ENCODE measurements at regions not wholly inside any gene's neighbourhood (a gene's known extent, or its start where the extent isn't known, plus 50 kb on each side); places are given as distances from the start of the nearest gene placed in this dataset.

DNA sequence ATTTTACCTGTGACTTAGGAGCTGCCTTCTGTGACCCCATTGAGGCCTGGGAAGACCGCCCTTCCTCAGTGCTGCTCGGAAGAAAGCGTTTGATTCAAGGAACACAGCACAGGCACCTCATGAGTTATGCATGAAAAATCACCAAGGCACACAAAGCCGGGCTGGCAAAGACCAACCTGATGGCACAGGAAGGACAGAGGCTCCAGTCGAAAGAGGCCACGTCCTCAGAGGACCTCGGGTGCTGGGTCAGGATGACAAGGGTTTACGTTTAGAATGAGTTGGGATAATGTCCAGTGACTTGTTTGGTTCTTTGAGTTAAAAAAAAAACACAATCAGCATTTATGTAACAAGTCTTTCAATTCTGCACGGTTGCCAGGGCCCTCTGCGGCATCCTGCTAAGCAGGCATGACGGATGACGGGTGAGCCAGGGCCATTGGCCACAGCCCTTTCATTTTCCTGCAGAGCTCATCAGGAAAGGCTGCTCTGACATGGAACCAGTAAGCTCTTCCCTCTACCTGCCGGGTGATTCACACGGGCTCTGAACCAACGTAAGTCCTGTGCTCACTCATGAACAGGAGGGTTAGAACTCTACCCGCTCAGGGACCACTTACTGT is 112.8 kb downstream of the DACT2 start:
- CTCF ChIA-PET = no interaction called here
- TF ChIP-seq, protein P1, sequence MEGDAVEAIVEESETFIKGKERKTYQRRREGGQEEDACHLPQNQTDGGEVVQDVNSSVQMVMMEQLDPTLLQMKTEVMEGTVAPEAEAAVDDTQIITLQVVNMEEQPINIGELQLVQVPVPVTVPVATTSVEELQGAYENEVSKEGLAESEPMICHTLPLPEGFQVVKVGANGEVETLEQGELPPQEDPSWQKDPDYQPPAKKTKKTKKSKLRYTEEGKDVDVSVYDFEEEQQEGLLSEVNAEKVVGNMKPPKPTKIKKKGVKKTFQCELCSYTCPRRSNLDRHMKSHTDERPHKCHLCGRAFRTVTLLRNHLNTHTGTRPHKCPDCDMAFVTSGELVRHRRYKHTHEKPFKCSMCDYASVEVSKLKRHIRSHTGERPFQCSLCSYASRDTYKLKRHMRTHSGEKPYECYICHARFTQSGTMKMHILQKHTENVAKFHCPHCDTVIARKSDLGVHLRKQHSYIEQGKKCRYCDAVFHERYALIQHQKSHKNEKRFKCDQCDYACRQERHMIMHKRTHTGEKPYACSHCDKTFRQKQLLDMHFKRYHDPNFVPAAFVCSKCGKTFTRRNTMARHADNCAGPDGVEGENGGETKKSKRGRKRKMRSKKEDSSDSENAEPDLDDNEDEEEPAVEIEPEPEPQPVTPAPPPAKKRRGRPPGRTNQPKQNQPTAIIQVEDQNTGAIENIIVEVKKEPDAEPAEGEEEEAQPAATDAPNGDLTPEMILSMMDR (IDR thresholded peaks at IDR 0.05; ENCODE audit: low read depth, low read length) = no peak
- POLR2A ChIA-PET = no interaction called here
- Histone ChIP-seq H3K9me3 (ENCODE audit: control insufficient read depth, insufficient read depth, low read length) (peaks cover 61% of the 10 kb centered on the region), H3K27ac (ENCODE audit: low read depth, low read length) (no peak overlapping the region), H3K4me3 (ENCODE audit: low read depth, low read length) (no peak overlapping the region), H3K27me3 (ENCODE audit: control insufficient read depth, insufficient read depth, low read length) (no peaks in the 10 kb centered on the region)
- DNase-seq (ENCODE audit: low read depth, low spot score) = no peak

DNA sequence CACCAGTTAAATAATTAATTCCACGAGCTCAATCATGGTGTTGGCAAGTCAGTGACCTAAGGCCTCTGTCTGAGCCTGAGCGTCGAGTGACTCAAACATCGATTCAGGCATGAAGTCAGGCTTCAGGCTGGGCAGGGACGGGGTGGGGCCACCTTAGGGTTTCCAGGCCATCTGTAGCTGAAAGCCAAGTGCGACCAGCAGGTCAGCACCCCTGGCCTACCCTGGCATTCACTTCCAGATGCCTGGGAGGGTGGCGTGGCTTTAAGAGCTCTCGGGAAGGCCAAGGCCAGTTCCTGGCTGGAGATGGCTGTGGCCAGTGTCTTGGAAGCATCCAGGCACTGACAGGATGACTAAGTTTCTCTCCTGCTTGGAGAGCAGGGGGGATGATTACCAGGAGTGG is 113.4 kb downstream of the DACT2 start:
- ChIA-PET CTCF (no interaction called here), POLR2A (no interaction called here)
- Histone ChIP-seq H3K9me3 (ENCODE audit: control insufficient read depth, insufficient read depth, low read length) (peaks cover 62% of the 10 kb centered on the region), H3K27ac (ENCODE audit: low read depth, low read length) (no peak overlapping the region), H3K27me3 (ENCODE audit: control insufficient read depth, insufficient read depth, low read length) (no peaks in the 10 kb centered on the region), H3K4me3 (ENCODE audit: low read depth, low read length) (no peak overlapping the region)
- no peak for DNase-seq (ENCODE audit: low read depth, low spot score)
- TF ChIP-seq, protein P1 (IDR thresholded peaks at IDR 0.05; ENCODE audit: low read depth, low read length) = no peak

DNA sequence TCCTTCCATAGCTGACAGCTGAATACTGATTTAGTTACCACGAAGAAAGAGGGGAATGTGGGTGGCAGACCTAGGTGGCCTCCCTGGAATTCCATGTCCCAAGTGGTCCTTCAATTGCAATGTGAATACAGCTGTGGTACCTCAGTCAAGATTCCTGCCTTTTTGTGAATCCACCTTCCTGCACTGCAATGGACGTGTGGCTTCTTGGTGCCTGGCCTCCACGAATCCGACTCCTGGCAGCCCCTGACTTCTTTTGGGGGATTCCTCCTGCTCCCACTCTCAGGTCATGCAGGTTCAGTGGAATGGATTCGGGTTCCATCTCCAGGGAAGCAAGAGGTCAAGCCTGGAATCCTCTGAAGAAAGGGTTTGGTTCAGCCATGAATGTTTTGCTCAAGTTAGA is 117.8 kb downstream of the DACT2 start:
- TF ChIP-seq, protein P1 (IDR thresholded peaks at IDR 0.05; ENCODE audit: low read depth, low read length) = no peak

DNA sequence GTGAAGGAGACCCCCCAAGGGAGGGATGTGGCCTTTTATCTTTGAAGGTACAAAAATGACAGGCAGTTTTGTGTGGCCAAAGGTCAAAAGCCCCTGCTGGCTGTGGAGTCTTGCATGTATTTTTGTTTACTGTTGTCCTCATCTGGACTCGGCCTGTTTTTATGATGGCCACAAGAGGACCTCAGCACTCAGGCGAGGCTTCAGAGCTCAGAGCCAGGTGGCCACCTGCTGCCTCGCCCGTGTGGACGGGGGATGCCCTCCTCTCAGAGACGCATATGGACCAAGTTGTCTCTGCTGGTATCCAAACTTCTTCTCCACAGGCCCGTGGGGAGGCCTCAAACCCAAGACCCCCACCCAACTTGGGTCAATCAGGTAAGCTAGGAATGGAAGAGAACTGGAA is 118.2 kb downstream of the DACT2 start:
- DNase-seq (ENCODE audit: low read depth, low spot score) = no peak
- Histone ChIP-seq H3K9me3 (ENCODE audit: control insufficient read depth, insufficient read depth, low read length) (peaks cover 56% of the 10 kb centered on the region), H3K27ac (ENCODE audit: low read depth, low read length) (no peak overlapping the region), H3K4me3 (ENCODE audit: low read depth, low read length) (no peak overlapping the region), H3K27me3 (ENCODE audit: control insufficient read depth, insufficient read depth, low read length) (no peaks in the 10 kb centered on the region)
- TF ChIP-seq, protein P1 (IDR thresholded peaks at IDR 0.05; ENCODE audit: low read depth, low read length) = no peak
- CTCF ChIA-PET = no interaction called here
- POLR2A ChIA-PET = no interaction called here

More for the DNA sequence above, 117.8 kb downstream of the DACT2 start:
- Histone ChIP-seq H3K9me3 (ENCODE audit: control insufficient read depth, insufficient read depth, low read length) (peaks cover 56% of the 10 kb centered on the region), H3K27me3 (ENCODE audit: control insufficient read depth, insufficient read depth, low read length) (no peaks in the 10 kb centered on the region), H3K4me3 (ENCODE audit: low read depth, low read length) (no peak overlapping the region), H3K27ac (ENCODE audit: low read depth, low read length) (no peak overlapping the region)
- CTCF ChIA-PET = no interaction called here
- no peak for DNase-seq (ENCODE audit: low read depth, low spot score)
- POLR2A ChIA-PET = no interaction called here

DNA sequence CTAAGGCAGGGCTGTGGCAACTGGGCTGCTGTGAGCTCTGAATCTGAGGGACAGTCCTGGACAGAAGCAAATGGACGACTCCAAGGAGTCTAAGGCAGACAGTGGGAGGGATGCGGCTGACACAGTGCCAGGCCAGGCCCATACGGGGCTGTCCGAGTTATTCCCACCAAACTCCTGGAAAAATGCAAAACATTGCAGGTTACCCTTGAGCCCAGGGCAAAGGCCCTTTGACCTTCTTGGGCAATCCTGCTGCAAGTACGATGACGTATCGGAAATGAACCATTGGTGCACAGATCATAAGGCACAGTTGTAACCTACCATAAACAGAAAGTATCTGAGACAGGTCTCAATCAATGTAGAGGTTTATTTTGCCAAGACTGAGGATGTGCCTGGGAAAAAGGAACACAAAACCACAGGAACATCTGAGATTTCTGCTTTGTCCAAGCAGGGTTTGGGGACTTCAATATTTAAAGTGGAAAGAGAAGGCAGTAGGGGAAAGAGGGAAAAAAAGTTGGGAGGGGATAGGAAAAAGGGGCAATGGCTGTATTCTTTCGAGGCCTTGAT is 118.9 kb downstream of the DACT2 start:
- TF ChIP-seq, protein P1 (IDR thresholded peaks at IDR 0.05; ENCODE audit: low read depth, low read length) = no peak
- ChIA-PET POLR2A (no interaction called here), CTCF (no interaction called here)
- DNase-seq (ENCODE audit: low read depth, low spot score) = no peak
- Histone ChIP-seq H3K27ac (ENCODE audit: low read depth, low read length) (no peak overlapping the region), H3K27me3 (ENCODE audit: control insufficient read depth, insufficient read depth, low read length) (no peaks in the 10 kb centered on the region), H3K9me3 (ENCODE audit: control insufficient read depth, insufficient read depth, low read length) (peaks cover 55% of the 10 kb centered on the region), H3K4me3 (ENCODE audit: low read depth, low read length) (no peak overlapping the region)
